ENCODE measurements at regions not wholly inside any gene's neighbourhood (a gene's known extent, or its start where the extent isn't known, plus 50 kb on each side); places are given as distances from the start of the nearest gene placed in this dataset.

DNA sequence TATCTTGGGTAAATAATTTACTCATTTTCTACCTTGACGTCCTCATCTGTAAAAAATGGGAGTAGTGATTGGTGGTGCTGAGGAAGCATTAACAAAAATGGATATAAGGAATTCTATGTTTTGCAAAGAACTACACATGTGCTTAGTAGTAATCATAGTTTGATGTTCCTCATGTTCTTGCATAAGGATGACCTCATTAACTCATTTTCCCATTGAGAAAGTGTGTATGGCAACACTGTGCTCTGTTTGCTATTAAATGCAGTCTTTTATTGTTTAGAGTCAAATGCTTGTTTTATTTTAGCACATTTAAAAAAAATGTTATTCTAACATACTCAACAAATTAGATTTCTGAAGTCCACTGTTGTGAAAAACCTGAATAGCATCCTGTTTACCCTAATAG is 211.2 kb upstream of the RSPO3 start:
- Histone ChIP-seq H4K20me1 (ENCODE audit: control insufficient read depth, insufficient read depth, low read depth, low read length) (no peaks in the 10 kb centered on the region), H3K9me2 (replicated peaks; ENCODE audit: control insufficient read depth, low read length) (no peaks in the 10 kb centered on the region), H3K4me3 (ENCODE audit: low read length) (no peak overlapping the region), H3K79me2 (ENCODE audit: control insufficient read depth, low read length) (no peaks in the 10 kb centered on the region), H3K4me1 (ENCODE audit: control insufficient read depth, low read length) (no peaks in the 10 kb centered on the region), H3K27me3 (ENCODE audit: control insufficient read depth, low read length) (no peaks in the 10 kb centered on the region), H3K9me3 (ENCODE audit: control insufficient read depth, insufficient read depth, low read length) (no peaks in the 10 kb centered on the region), H3K36me3 (ENCODE audit: control insufficient read depth, low read length) (no peaks in the 10 kb centered on the region), H3K27ac (ENCODE audit: low read depth, low read length) (no peak overlapping the region), H3F3A (ENCODE audit: control insufficient read depth, insufficient read depth) (no peaks in the 10 kb centered on the region), H3K4me2 (ENCODE audit: low read length) (no peak overlapping the region)
- TF ChIP-seq EZH2phosphoT487 (IDR thresholded peaks at IDR 0.05; ENCODE audit: borderline replicate concordance, low read length): no peak
- TF ChIP-seq, protein P1, sequence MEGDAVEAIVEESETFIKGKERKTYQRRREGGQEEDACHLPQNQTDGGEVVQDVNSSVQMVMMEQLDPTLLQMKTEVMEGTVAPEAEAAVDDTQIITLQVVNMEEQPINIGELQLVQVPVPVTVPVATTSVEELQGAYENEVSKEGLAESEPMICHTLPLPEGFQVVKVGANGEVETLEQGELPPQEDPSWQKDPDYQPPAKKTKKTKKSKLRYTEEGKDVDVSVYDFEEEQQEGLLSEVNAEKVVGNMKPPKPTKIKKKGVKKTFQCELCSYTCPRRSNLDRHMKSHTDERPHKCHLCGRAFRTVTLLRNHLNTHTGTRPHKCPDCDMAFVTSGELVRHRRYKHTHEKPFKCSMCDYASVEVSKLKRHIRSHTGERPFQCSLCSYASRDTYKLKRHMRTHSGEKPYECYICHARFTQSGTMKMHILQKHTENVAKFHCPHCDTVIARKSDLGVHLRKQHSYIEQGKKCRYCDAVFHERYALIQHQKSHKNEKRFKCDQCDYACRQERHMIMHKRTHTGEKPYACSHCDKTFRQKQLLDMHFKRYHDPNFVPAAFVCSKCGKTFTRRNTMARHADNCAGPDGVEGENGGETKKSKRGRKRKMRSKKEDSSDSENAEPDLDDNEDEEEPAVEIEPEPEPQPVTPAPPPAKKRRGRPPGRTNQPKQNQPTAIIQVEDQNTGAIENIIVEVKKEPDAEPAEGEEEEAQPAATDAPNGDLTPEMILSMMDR (IDR thresholded peaks at IDR 0.05; ENCODE audit: low read depth, low read length, poor library complexity, severe bottlenecking): no peak

GRCh38 chr6:126907996-126908395 is 210.5 kb upstream of the RSPO3 start:
- Histone ChIP-seq H3K9me3 (ENCODE audit: control insufficient read depth, insufficient read depth, low read length) (no peaks in the 10 kb centered on the region), H4K20me1 (ENCODE audit: control insufficient read depth, insufficient read depth, low read depth, low read length) (no peaks in the 10 kb centered on the region), H3F3A (ENCODE audit: control insufficient read depth, insufficient read depth) (no peaks in the 10 kb centered on the region), H3K79me2 (ENCODE audit: control insufficient read depth, low read length) (no peaks in the 10 kb centered on the region), H3K4me1 (ENCODE audit: control insufficient read depth, low read length) (no peaks in the 10 kb centered on the region), H3K27ac (ENCODE audit: low read depth, low read length) (no peak overlapping the region), H3K36me3 (ENCODE audit: control insufficient read depth, low read length) (no peaks in the 10 kb centered on the region), H3K9me2 (replicated peaks; ENCODE audit: control insufficient read depth, low read length) (no peaks in the 10 kb centered on the region), H3K4me2 (ENCODE audit: low read length) (no peak overlapping the region), H3K4me3 (ENCODE audit: low read length) (no peak overlapping the region), H3K27me3 (ENCODE audit: control insufficient read depth, low read length) (no peaks in the 10 kb centered on the region)
- TF ChIP-seq, protein P1 (IDR thresholded peaks at IDR 0.05; ENCODE audit: low read depth, low read length, poor library complexity, severe bottlenecking): no peak

- Histone ChIP-seq H3K4me2 (ENCODE audit: low read length) (no peak overlapping the region), H3K27ac (ENCODE audit: low read depth, low read length) (no peak overlapping the region), H3F3A (ENCODE audit: control insufficient read depth, insufficient read depth) (no peaks in the 10 kb centered on the region), H3K4me3 (ENCODE audit: low read length) (no peak overlapping the region), H3K9me3 (ENCODE audit: control insufficient read depth, insufficient read depth, low read length) (no peaks in the 10 kb centered on the region), H3K79me2 (ENCODE audit: control insufficient read depth, low read length) (no peaks in the 10 kb centered on the region), H4K20me1 (ENCODE audit: control insufficient read depth, insufficient read depth, low read depth, low read length) (no peaks in the 10 kb centered on the region), H3K27me3 (ENCODE audit: control insufficient read depth, low read length) (no peaks in the 10 kb centered on the region), H3K9me2 (replicated peaks; ENCODE audit: control insufficient read depth, low read length) (no peaks in the 10 kb centered on the region), H3K4me1 (ENCODE audit: control insufficient read depth, low read length) (no peaks in the 10 kb centered on the region), H3K36me3 (ENCODE audit: control insufficient read depth, low read length) (no peaks in the 10 kb centered on the region)
- no peak for TF ChIP-seq EZH2phosphoT487 (IDR thresholded peaks at IDR 0.05; ENCODE audit: borderline replicate concordance, low read length)
- TF ChIP-seq, protein P1 (IDR thresholded peaks at IDR 0.05; ENCODE audit: low read depth, low read length, poor library complexity, severe bottlenecking): no peak
Observed at GRCh38 chr6:126909493-126909892, 209.0 kb upstream of the RSPO3 start.

DNA sequence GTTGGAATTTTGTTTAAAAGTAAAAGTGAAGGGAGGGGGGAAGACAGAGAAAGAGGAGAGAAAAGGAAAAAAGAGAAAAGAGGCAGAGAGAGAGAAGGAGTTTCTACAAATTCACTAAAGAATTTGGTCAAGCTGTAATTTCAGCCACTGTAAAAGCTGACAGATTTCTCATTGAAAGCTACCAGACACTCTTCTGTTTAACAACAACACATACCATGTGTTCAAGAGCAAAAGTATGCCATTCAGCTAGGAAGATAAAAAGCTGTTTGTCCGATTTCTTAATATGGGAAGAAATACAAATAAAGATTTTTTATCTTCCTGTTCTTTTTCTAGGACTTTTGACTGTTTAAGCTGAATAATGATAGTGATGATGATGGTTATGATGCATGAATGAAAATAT is 204.8 kb upstream of the RSPO3 start:
- no peaks in the 10 kb centered on the region for H3K4me1 ChIP-seq (ENCODE audit: control insufficient read depth, low read length)
- no peak overlapping the region for H3K27ac ChIP-seq (ENCODE audit: low read depth, low read length)
- H3K4me2 ChIP-seq (ENCODE audit: low read length): no peak overlapping the region
- H3K9me3 ChIP-seq (ENCODE audit: control insufficient read depth, insufficient read depth, low read length): no peaks in the 10 kb centered on the region
- no peak overlapping the region for H3K4me3 ChIP-seq (ENCODE audit: low read length)
- no peaks in the 10 kb centered on the region for H3K27me3 ChIP-seq (ENCODE audit: control insufficient read depth, low read length)
- H3K79me2 ChIP-seq (ENCODE audit: control insufficient read depth, low read length): no peaks in the 10 kb centered on the region
- no peaks in the 10 kb centered on the region for H4K20me1 ChIP-seq (ENCODE audit: control insufficient read depth, insufficient read depth, low read depth, low read length)
- H3F3A ChIP-seq (ENCODE audit: control insufficient read depth, insufficient read depth): no peaks in the 10 kb centered on the region
- no peaks in the 10 kb centered on the region for H3K9me2 ChIP-seq (replicated peaks; ENCODE audit: control insufficient read depth, low read length)
- H3K36me3 ChIP-seq (ENCODE audit: control insufficient read depth, low read length): no peaks in the 10 kb centered on the region
- no peak for TF ChIP-seq EZH2phosphoT487 (IDR thresholded peaks at IDR 0.05; ENCODE audit: borderline replicate concordance, low read length)
- TF ChIP-seq, protein P1 (IDR thresholded peaks at IDR 0.05; ENCODE audit: low read depth, low read length, poor library complexity, severe bottlenecking): no peak
